Tibial nerve (tissue), 4 donors: ENCODE measurements at regions not wholly inside any gene's neighbourhood (a gene's known extent, or its start where the extent isn't known, plus 50 kb on each side); places are given as distances from the start of the nearest gene placed in this dataset.

ENCODE experiments used
- DNase-seq, 2 donors: peaks; one replicate each; pipeline ENCODE4 v3.0.0-alpha.2; 2019; ENCODE audit warnings: low spot score in 2 of 2
- H3K27ac ChIP-seq, 4 donors: fragments of 200-600 bp; sonication (generic) in 3 of 4; one replicate each; pipeline ENCODE4 v1.5.1; 2017 to 2019; ENCODE audit warnings: mild to moderate bottlenecking in 1 of 4
- H3K27me3 ChIP-seq, 2 donors: fragments of 200-600 bp; sonication (generic) in 1 of 2; one replicate each; pipeline versions ENCODE4 v1.5.1 to v1.6.0; 2017 to 2019
- H3K36me3 ChIP-seq, 3 donors: fragments of 200-600 bp; sonication (generic); one replicate each; pipeline ENCODE4 v1.5.1; 2018 to 2019
- H3K4me1 ChIP-seq, 4 donors: fragments of 200-600 bp; sonication (generic) in 3 of 4; one replicate each; pipeline ENCODE4 v1.5.1; 2017 to 2019
- H3K4me3 ChIP-seq, 4 donors: fragments of 200-600 bp; sonication (generic) in 3 of 4; one replicate each; pipeline ENCODE4 v1.5.1; 2017 to 2019; ENCODE audit warnings: mild to moderate bottlenecking in 1 of 4, moderate library complexity in 1 of 4
- H3K9me3 ChIP-seq, 4 donors: fragments of 200-600 bp; sonication (generic) in 3 of 4; one replicate each; pipeline ENCODE4 v1.5.1; 2017 to 2019
- EP300 ChIP-seq, 2 donors: sonication (generic); formaldehyde crosslinking; IDR thresholded peaks; one replicate each; pipeline ENCODE4 v1.6.1; 2017; ENCODE audit warnings: antibody characterized with exemption in 2 of 2, mild to moderate bottlenecking in 1 of 2
- POLR2A ChIP-seq, 2 donors: fragments of 450-650 bp; IDR thresholded peaks; one replicate each; pipeline ENCODE4 v1.6.1; 2017; ENCODE audit warnings: antibody characterized with exemption in 2 of 2, mild to moderate bottlenecking in 2 of 2, moderate library complexity in 2 of 2
- WGBS, 2 donors: methylation state at CpG; one replicate each; pipeline ENCODE4 v1.1.5; 2018; 5-methylcytosine and 5-hydroxymethylcytosine counted together
- TF ChIP-seq, protein P1 (sequence below), 5 experiments: fragments of 200-600 bp in 3 of 5; fragments of 450-650 bp in 2 of 5; sonication (generic) in 3 of 5; IDR thresholded peaks; one replicate each; pipeline ENCODE4 v1.5.1; 2016 to 2019; ENCODE audit warnings: antibody characterized with exemption in 5 of 5, mild to moderate bottlenecking in 3 of 5, moderate library complexity in 2 of 5

DNA sequence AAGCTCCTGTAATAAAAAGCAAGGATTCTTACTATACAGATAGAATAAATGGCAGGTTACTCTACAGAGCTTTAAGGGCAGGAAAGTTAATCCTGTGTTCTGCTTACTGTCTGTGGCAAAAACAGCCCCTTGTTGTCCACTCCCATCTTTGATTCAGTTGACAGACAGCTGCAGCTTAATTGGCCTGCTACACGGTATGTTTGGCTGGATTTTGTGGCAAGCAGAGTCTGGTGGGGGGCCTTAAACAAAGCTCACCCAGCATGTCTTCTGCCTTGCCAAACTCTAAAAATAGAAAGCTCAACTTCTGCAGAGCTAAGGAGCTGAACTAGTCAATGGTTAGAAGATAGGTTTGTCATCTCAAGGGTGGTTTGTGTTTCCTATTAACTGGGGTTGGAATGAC is 407.2 kb downstream of the HLX start:
- no peaks in the 10 kb centered on the region for H3K9me3 ChIP-seq
- peaks cover 0 to 10% (median 0%) of the 10 kb centered on the region in 4 donors for H3K4me1 ChIP-seq
- no peak overlapping the region for H3K4me3 ChIP-seq
- H3K27ac ChIP-seq = no peak overlapping the region
- WGBS, 2 donors = 17 to 48% methylated on average over 1 of the region's 1 CpG
- TF ChIP-seq, protein P1, sequence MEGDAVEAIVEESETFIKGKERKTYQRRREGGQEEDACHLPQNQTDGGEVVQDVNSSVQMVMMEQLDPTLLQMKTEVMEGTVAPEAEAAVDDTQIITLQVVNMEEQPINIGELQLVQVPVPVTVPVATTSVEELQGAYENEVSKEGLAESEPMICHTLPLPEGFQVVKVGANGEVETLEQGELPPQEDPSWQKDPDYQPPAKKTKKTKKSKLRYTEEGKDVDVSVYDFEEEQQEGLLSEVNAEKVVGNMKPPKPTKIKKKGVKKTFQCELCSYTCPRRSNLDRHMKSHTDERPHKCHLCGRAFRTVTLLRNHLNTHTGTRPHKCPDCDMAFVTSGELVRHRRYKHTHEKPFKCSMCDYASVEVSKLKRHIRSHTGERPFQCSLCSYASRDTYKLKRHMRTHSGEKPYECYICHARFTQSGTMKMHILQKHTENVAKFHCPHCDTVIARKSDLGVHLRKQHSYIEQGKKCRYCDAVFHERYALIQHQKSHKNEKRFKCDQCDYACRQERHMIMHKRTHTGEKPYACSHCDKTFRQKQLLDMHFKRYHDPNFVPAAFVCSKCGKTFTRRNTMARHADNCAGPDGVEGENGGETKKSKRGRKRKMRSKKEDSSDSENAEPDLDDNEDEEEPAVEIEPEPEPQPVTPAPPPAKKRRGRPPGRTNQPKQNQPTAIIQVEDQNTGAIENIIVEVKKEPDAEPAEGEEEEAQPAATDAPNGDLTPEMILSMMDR (IDR thresholded peaks at IDR 0.05) = no peak
- TF ChIP-seq POLR2A (IDR thresholded peaks at IDR 0.05) = no peak
- TF ChIP-seq EP300 (IDR thresholded peaks at IDR 0.05) = no peak
- H3K36me3 ChIP-seq = no peaks in the 10 kb centered on the region
- H3K27me3 ChIP-seq = no peaks in the 10 kb centered on the region
- no peak for DNase-seq

DNA sequence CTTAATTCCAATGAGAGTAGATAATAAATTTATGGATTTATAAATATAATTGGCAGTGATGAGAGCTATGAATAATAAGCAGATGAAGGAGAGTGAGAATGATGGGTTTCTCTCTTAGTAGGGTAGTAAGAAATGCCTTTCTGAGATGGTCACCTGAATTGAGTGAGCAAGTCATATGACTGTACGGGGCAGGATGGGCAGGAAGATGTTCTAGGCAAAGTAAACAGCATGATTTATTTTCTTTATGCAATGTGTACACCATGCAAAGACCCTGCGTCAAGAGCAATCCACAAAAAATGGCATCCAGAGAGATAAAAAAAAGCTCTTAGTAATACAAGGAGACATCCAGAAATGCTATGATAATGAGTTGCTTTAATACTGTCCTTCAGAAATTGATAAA is 409.9 kb downstream of the HLX start:
- TF ChIP-seq POLR2A (IDR thresholded peaks at IDR 0.05) = no peak
- TF ChIP-seq, protein P1 (IDR thresholded peaks at IDR 0.05) = no peak
- TF ChIP-seq EP300 (IDR thresholded peaks at IDR 0.05) = no peak
- WGBS, 2 donors = 82 to 86% methylated on average over 2 of the region's 2 CpGs
- no peaks in the 10 kb centered on the region for H3K36me3 ChIP-seq
- DNase-seq = no peak
- H3K4me3 ChIP-seq = no peak overlapping the region
- H3K9me3 ChIP-seq = no peaks in the 10 kb centered on the region
- H3K4me1 ChIP-seq = no peaks in the 10 kb centered on the region
- no peaks in the 10 kb centered on the region for H3K27me3 ChIP-seq
- no peak overlapping the region for H3K27ac ChIP-seq

DNA sequence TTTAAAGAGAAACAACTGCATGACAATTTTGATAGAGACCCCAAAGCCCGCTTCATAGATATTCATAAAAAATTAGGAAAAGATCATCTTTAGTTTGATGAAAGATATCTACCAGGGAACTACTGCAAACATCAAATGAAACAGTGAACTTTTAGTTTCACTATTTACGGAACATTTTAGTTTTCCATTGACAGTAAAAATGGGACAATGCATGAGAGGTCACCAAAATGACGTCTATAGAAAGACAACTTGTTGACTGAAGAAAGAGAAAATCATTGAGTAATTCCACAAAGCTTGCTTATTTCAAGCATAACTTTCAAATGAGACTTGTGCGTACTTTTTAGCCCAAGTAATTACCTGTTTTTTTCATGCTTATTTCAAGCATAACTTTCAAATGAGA is 411.4 kb downstream of the HLX start:
- TF ChIP-seq EP300 (IDR thresholded peaks at IDR 0.05) (no peak), POLR2A (IDR thresholded peaks at IDR 0.05) (no peak)
- TF ChIP-seq, protein P1 (IDR thresholded peaks at IDR 0.05) = no peak
- no peaks in the 10 kb centered on the region for H3K27me3 ChIP-seq
- no peak overlapping the region for H3K27ac ChIP-seq
- DNase-seq = no peak
- H3K9me3 ChIP-seq = no peaks in the 10 kb centered on the region
- H3K4me1 ChIP-seq = no peaks in the 10 kb centered on the region
- H3K36me3 ChIP-seq = no peaks in the 10 kb centered on the region
- 65 to 66% methylated on average over 4 of the region's 4 CpGs for WGBS, 2 donors
- no peak overlapping the region for H3K4me3 ChIP-seq

DNA sequence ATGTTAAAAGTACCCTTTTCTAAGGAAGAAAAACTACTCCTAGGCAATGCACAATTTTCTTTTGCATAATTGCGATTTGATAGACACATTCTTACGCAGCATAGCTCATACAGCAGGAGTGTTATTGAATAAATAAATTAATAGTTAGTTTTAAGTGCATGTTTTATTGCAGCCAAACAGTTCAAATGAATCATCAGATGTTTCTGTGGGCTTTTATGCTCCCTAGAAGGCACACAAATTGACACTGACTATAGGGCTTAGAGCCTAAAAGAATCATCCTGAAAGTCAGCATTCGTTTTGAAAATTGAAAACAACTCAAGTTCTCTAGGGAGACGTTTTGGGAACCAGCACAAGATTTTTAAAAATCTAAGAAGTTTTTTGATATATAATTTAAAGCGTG is 411.9 kb downstream of the HLX start:
- Histone ChIP-seq H3K27ac (no peak overlapping the region), H3K4me3 (no peak overlapping the region), H3K27me3 (no peaks in the 10 kb centered on the region), H3K9me3 (no peaks in the 10 kb centered on the region), H3K36me3 (no peaks in the 10 kb centered on the region), H3K4me1 (no peaks in the 10 kb centered on the region)
- WGBS, 2 donors = 53 to 66% methylated on average over 5 of the region's 5 CpGs
- no peak for DNase-seq
- TF ChIP-seq EP300 (IDR thresholded peaks at IDR 0.05) (no peak), POLR2A (IDR thresholded peaks at IDR 0.05) (no peak)
- TF ChIP-seq, protein P1 (IDR thresholded peaks at IDR 0.05) = no peak

DNA sequence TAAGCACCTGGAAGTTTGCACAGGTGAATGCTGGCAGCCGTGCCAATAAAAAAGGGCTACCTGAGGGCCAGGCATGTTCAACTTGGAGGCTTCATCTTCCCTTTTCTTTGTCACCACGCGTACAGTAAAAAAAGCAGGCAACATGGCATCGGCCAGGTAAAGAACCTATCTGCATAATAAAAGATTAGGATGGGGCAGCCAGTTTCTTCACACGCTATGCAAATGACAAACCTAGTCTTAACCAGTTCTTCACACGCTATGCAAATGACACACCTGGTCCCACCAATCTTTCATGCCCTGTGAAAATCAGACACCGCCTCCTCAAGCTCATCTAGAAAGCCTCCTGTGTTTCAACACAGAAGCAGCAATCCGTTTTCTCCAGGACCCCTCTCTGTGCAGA is 413.4 kb downstream of the HLX start:
- Histone ChIP-seq H3K4me3 (no peak overlapping the region), H3K27ac (no peak overlapping the region), H3K36me3 (no peaks in the 10 kb centered on the region), H3K9me3 (no peaks in the 10 kb centered on the region), H3K27me3 (no peaks in the 10 kb centered on the region), H3K4me1 (no peaks in the 10 kb centered on the region)
- TF ChIP-seq, protein P1 (IDR thresholded peaks at IDR 0.05) = no peak
- TF ChIP-seq EP300 (IDR thresholded peaks at IDR 0.05) = no peak
- no peak for TF ChIP-seq POLR2A (IDR thresholded peaks at IDR 0.05)
- no peak for DNase-seq
- 85 to 87% methylated on average over 8 of the region's 8 CpGs for WGBS, 2 donors
